ENCODE measurements at regions not wholly inside any gene's neighbourhood (a gene's known extent, or its start where the extent isn't known, plus 50 kb on each side); places are given as distances from the start of the nearest gene placed in this dataset.

- Histone ChIP-seq H3K4me1 (ENCODE audit: control insufficient read depth, insufficient read depth, low read length, poor library complexity, severe bottlenecking) (no peaks in the 10 kb centered on the region), H3K27ac (ENCODE audit: low read depth, low read length, severe bottlenecking) (no peak overlapping the region), H3K4me3 (ENCODE audit: extremely low read depth, insufficient read depth, low read length, poor library complexity, severe bottlenecking) (no peak overlapping the region), H3K9me3 (ENCODE audit: control insufficient read depth, low read length) (no peaks in the 10 kb centered on the region), H3K36me3 (ENCODE audit: control insufficient read depth, insufficient read depth, low read length) (no peaks in the 10 kb centered on the region)
- WGBS, 2 experiments (ENCODE audit: insufficient coverage in 2 of 2): 78% methylated on average over 1 to 4 of the region's 8 CpGs
Measured at GRCh38 chr10:10930979-10931743, 86.5 kb upstream of the CELF2 start.

GRCh38 chr10:10935032-10935431, 82.6 kb upstream of the CELF2 start:
- H3K36me3 ChIP-seq (ENCODE audit: control insufficient read depth, insufficient read depth, low read length): no peaks in the 10 kb centered on the region
- no peak overlapping the region for H3K27ac ChIP-seq (ENCODE audit: low read depth, low read length, severe bottlenecking)
- no peaks in the 10 kb centered on the region for H3K9me3 ChIP-seq (ENCODE audit: control insufficient read depth, low read length)
- H3K4me1 ChIP-seq (ENCODE audit: control insufficient read depth, insufficient read depth, low read length, poor library complexity, severe bottlenecking): no peaks in the 10 kb centered on the region
- WGBS, 2 experiments (ENCODE audit: insufficient coverage in 2 of 2): 92 to 93% methylated on average over 2 to 3 of the region's 4 CpGs
- no peak overlapping the region for H3K4me3 ChIP-seq (ENCODE audit: extremely low read depth, insufficient read depth, low read length, poor library complexity, severe bottlenecking)

GRCh38 chr10:10938676-10939075, 79.0 kb upstream of the CELF2 start:
- H3K27ac ChIP-seq (ENCODE audit: low read depth, low read length, severe bottlenecking): no peak overlapping the region
- H3K9me3 ChIP-seq (ENCODE audit: control insufficient read depth, low read length): peaks cover 3% of the 10 kb centered on the region
- H3K4me1 ChIP-seq (ENCODE audit: control insufficient read depth, insufficient read depth, low read length, poor library complexity, severe bottlenecking): no peaks in the 10 kb centered on the region
- 74 to 97% methylated on average over 5 to 7 of the region's 7 CpGs for WGBS, 2 experiments (ENCODE audit: insufficient coverage in 2 of 2)
- H3K36me3 ChIP-seq (ENCODE audit: control insufficient read depth, insufficient read depth, low read length): no peaks in the 10 kb centered on the region
- H3K4me3 ChIP-seq (ENCODE audit: extremely low read depth, insufficient read depth, low read length, poor library complexity, severe bottlenecking): no peak overlapping the region

- no peak overlapping the region for H3K27ac ChIP-seq (ENCODE audit: low read depth, low read length, severe bottlenecking)
- WGBS, 2 experiments (ENCODE audit: insufficient coverage in 2 of 2): no CpG with 5 or more reads among the region's 6 CpGs
- H3K4me1 ChIP-seq (ENCODE audit: control insufficient read depth, insufficient read depth, low read length, poor library complexity, severe bottlenecking): no peaks in the 10 kb centered on the region
- no peaks in the 10 kb centered on the region for H3K36me3 ChIP-seq (ENCODE audit: control insufficient read depth, insufficient read depth, low read length)
- peaks cover 18% of the 10 kb centered on the region for H3K9me3 ChIP-seq (ENCODE audit: control insufficient read depth, low read length)
- H3K4me3 ChIP-seq (ENCODE audit: extremely low read depth, insufficient read depth, low read length, poor library complexity, severe bottlenecking): no peak overlapping the region
Measured at GRCh38 chr10:10941127-10941730, 76.4 kb upstream of the CELF2 start.

GRCh38 chr10:10942441-10942840, 75.2 kb upstream of the CELF2 start:
- H3K27ac ChIP-seq (ENCODE audit: low read depth, low read length, severe bottlenecking): no peak overlapping the region
- no peaks in the 10 kb centered on the region for H3K4me1 ChIP-seq (ENCODE audit: control insufficient read depth, insufficient read depth, low read length, poor library complexity, severe bottlenecking)
- no peak overlapping the region for H3K4me3 ChIP-seq (ENCODE audit: extremely low read depth, insufficient read depth, low read length, poor library complexity, severe bottlenecking)
- H3K9me3 ChIP-seq (ENCODE audit: control insufficient read depth, low read length): peaks cover 18% of the 10 kb centered on the region
- 85% methylated on average over 1 of the region's 1 CpG; no CpG with 5 or more reads in 1 of the 2 experiments for WGBS, 2 experiments (ENCODE audit: insufficient coverage in 2 of 2)
- H3K36me3 ChIP-seq (ENCODE audit: control insufficient read depth, insufficient read depth, low read length): no peaks in the 10 kb centered on the region

- no peak overlapping the region for H3K4me3 ChIP-seq (ENCODE audit: extremely low read depth, insufficient read depth, low read length, poor library complexity, severe bottlenecking)
- H3K9me3 ChIP-seq (ENCODE audit: control insufficient read depth, low read length): peaks cover 18% of the 10 kb centered on the region
- WGBS, 2 experiments (ENCODE audit: insufficient coverage in 2 of 2): 100% methylated on average over 1 of the region's 1 CpG; no CpG with 5 or more reads in 1 of the 2 experiments
Measured at GRCh38 chr10:10946081-10946480, 71.6 kb upstream of the CELF2 start.

GRCh38 chr10:10946801-10947200, 70.9 kb upstream of the CELF2 start:
- Histone ChIP-seq H3K4me1 (ENCODE audit: control insufficient read depth, insufficient read depth, low read length, poor library complexity, severe bottlenecking) (no peaks in the 10 kb centered on the region), H3K4me3 (ENCODE audit: extremely low read depth, insufficient read depth, low read length, poor library complexity, severe bottlenecking) (no peak overlapping the region), H3K9me3 (ENCODE audit: control insufficient read depth, low read length) (peaks cover 18% of the 10 kb centered on the region), H3K36me3 (ENCODE audit: control insufficient read depth, insufficient read depth, low read length) (no peaks in the 10 kb centered on the region), H3K27ac (ENCODE audit: low read depth, low read length, severe bottlenecking) (no peak overlapping the region)
- 84 to 87% methylated on average over 3 to 4 of the region's 4 CpGs for WGBS, 2 experiments (ENCODE audit: insufficient coverage in 2 of 2)

More at GRCh38 chr10:10946081-10946480, 71.6 kb upstream of the CELF2 start:
- H3K36me3 ChIP-seq (ENCODE audit: control insufficient read depth, insufficient read depth, low read length): no peaks in the 10 kb centered on the region
- no peak overlapping the region for H3K27ac ChIP-seq (ENCODE audit: low read depth, low read length, severe bottlenecking)
- H3K4me1 ChIP-seq (ENCODE audit: control insufficient read depth, insufficient read depth, low read length, poor library complexity, severe bottlenecking): no peaks in the 10 kb centered on the region

- no peak overlapping the region for H3K27ac ChIP-seq (ENCODE audit: low read depth, low read length, severe bottlenecking)
- H3K9me3 ChIP-seq (ENCODE audit: control insufficient read depth, low read length): no peaks in the 10 kb centered on the region
- no peak overlapping the region for H3K4me3 ChIP-seq (ENCODE audit: extremely low read depth, insufficient read depth, low read length, poor library complexity, severe bottlenecking)
- 83 to 96% methylated on average over 2 to 7 of the region's 7 CpGs for WGBS, 2 experiments (ENCODE audit: insufficient coverage in 2 of 2)
- no peaks in the 10 kb centered on the region for H3K4me1 ChIP-seq (ENCODE audit: control insufficient read depth, insufficient read depth, low read length, poor library complexity, severe bottlenecking)
- H3K36me3 ChIP-seq (ENCODE audit: control insufficient read depth, insufficient read depth, low read length): no peaks in the 10 kb centered on the region
Measured at GRCh38 chr10:10951675-10952074, 66.0 kb upstream of the CELF2 start.

GRCh38 chr10:10952800-10953199, 64.9 kb upstream of the CELF2 start:
- Histone ChIP-seq H3K4me1 (ENCODE audit: control insufficient read depth, insufficient read depth, low read length, poor library complexity, severe bottlenecking) (no peaks in the 10 kb centered on the region), H3K36me3 (ENCODE audit: control insufficient read depth, insufficient read depth, low read length) (no peaks in the 10 kb centered on the region), H3K9me3 (ENCODE audit: control insufficient read depth, low read length) (no peaks in the 10 kb centered on the region), H3K27ac (ENCODE audit: low read depth, low read length, severe bottlenecking) (no peak overlapping the region), H3K4me3 (ENCODE audit: extremely low read depth, insufficient read depth, low read length, poor library complexity, severe bottlenecking) (no peak overlapping the region)
- no CpG with 5 or more reads among the region's 3 CpGs for WGBS, 2 experiments (ENCODE audit: insufficient coverage in 2 of 2)

GRCh38 chr10:10956681-10957542, 60.8 kb upstream of the CELF2 start:
- Histone ChIP-seq H3K9me3 (ENCODE audit: control insufficient read depth, low read length) (no peaks in the 10 kb centered on the region), H3K36me3 (ENCODE audit: control insufficient read depth, insufficient read depth, low read length) (no peaks in the 10 kb centered on the region), H3K4me3 (ENCODE audit: extremely low read depth, insufficient read depth, low read length, poor library complexity, severe bottlenecking) (no peak overlapping the region), H3K27ac (ENCODE audit: low read depth, low read length, severe bottlenecking) (no peak overlapping the region), H3K4me1 (ENCODE audit: control insufficient read depth, insufficient read depth, low read length, poor library complexity, severe bottlenecking) (no peaks in the 10 kb centered on the region)
- WGBS, 2 experiments (ENCODE audit: insufficient coverage in 2 of 2): 87 to 94% methylated on average over 7 of the region's 11 CpGs
